SHP77 treated with DMSO at 0.1 percent for 48 hours (cell line): ENCODE measurements at regions not wholly inside any gene's neighbourhood (a gene's known extent, or its start where the extent isn't known, plus 50 kb on each side); places are given as distances from the start of the nearest gene placed in this dataset.
"Not testable (repeated sequence)": the region's sequence is repeated elsewhere in the genome, so short reads cannot be mapped to it uniquely, and the experiment has no call there.

Source experiments
- DNase-seq: peaks from one replicate; lab custom pipeline; 2025; lab: John Stamatoyannopoulos, UW

- DNase-seq = no peak
Observed at GRCh38 chr5:125085797-125086505, 339.5 kb upstream of the ZNF608 start.

GRCh38 chr5:125088522-125089105, 342.2 kb upstream of the ZNF608 start:
- no peak for DNase-seq

GRCh38 chr5:125092138-125092537, 345.7 kb upstream of the ZNF608 start:
- not testable (repeated sequence) for DNase-seq

- DNase-seq = no peak
Observed at GRCh38 chr5:125093776-125094175, 347.3 kb upstream of the ZNF608 start.

GRCh38 chr5:125100342-125100741, 353.9 kb upstream of the ZNF608 start:
- DNase-seq = no peak

GRCh38 chr5:125100951-125101350, 354.5 kb upstream of the ZNF608 start:
- no peak for DNase-seq

GRCh38 chr5:125103459-125103858, 357.0 kb upstream of the ZNF608 start:
- DNase-seq = no peak

- no peak for DNase-seq
Observed at GRCh38 chr5:125106271-125106670, 359.8 kb upstream of the ZNF608 start.

GRCh38 chr5:125106881-125107280, 360.4 kb upstream of the ZNF608 start:
- DNase-seq = no peak

GRCh38 chr5:125109293-125109692, 362.9 kb upstream of the ZNF608 start:
- no peak for DNase-seq

- DNase-seq = no peak
Observed at GRCh38 chr5:125109816-125110215, 363.4 kb upstream of the ZNF608 start.

GRCh38 chr5:125112196-125112595, 365.8 kb upstream of the ZNF608 start:
- no peak for DNase-seq

GRCh38 chr5:125113328-125113727, 366.9 kb upstream of the ZNF608 start:
- DNase-seq = no peak

GRCh38 chr5:125115195-125115525, 368.7 kb upstream of the ZNF608 start:
- DNase-seq = no peak

- no peak for DNase-seq
Observed at GRCh38 chr5:125117566-125117965, 371.1 kb upstream of the ZNF608 start.

GRCh38 chr5:125120012-125120411, 373.6 kb upstream of the ZNF608 start:
- no peak for DNase-seq

- no peak for DNase-seq
Observed at GRCh38 chr5:125125031-125125823, 378.8 kb upstream of the ZNF608 start.

- DNase-seq = no peak
Observed at GRCh38 chr5:125126050-125126449, 379.6 kb upstream of the ZNF608 start.

GRCh38 chr5:125129151-125129806, 382.8 kb upstream of the ZNF608 start:
- no peak for DNase-seq

GRCh38 chr5:125130591-125130990, 384.2 kb upstream of the ZNF608 start:
- no peak for DNase-seq

GRCh38 chr5:125134216-125135081, 388.0 kb upstream of the ZNF608 start:
- DNase-seq = no peak

- peak; percentile 62 for DNase-seq
Observed at GRCh38 chr5:125137535-125137934, 391.1 kb upstream of the ZNF608 start.
